Ishikawa (cell line): ENCODE measurements at regions not wholly inside any gene's neighbourhood (a gene's known extent, or its start where the extent isn't known, plus 50 kb on each side); places are given as distances from the start of the nearest gene placed in this dataset.

ENCODE experiments used
- CREB1 ChIP-seq: IDR thresholded peaks from 2 replicates; pipeline ENCODE4 v1.6.1; 2012; ENCODE audit warnings: low read depth
- EP300 ChIP-seq: IDR thresholded peaks from 2 replicates; pipeline ENCODE4 v1.6.1; 2012; ENCODE audit warnings: borderline replicate concordance
- REST ChIP-seq: IDR thresholded peaks from 2 replicates; pipeline ENCODE4 v1.6.1; 2012; ENCODE audit warnings: low read depth, mild to moderate bottlenecking
- TF ChIP-seq, protein P1 (sequence below): IDR thresholded peaks from 2 replicates; pipeline ENCODE4 v1.6.1; 2012

DNA sequence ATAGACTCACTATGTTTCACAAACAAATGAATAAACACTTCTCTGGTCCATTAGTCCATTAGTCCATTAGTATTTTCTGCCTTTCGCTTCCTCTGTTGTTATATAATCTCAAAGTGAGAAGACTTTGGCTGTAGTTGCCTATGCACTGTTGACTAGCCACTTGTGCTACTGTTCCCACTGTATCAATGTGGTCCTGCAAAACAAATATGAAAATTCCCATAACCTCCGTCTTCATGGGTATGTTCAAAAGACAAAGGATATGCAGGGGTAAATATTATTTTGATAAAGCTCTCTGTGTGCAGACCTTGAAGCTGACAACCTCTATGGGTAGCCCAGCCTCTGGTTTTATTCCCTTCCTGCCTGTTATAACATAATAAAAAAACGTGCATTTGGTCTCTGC lies 77.8 kb downstream of the DIO2 start:
- TF ChIP-seq, protein P1, sequence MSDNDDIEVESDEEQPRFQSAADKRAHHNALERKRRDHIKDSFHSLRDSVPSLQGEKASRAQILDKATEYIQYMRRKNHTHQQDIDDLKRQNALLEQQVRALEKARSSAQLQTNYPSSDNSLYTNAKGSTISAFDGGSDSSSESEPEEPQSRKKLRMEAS, result no peak
- TF ChIP-seq REST (no peak), CREB1 (no peak), EP300 (no peak)
